ENCODE measurements at regions not wholly inside any gene's neighbourhood (a gene's known extent, or its start where the extent isn't known, plus 50 kb on each side); places are given as distances from the start of the nearest gene placed in this dataset.

- intact Hi-C loops (cut with micrococcal nuclease; ENCODE audit: unreplicated experiment): no loop called here
- 6% methylated on average over 4 of the region's 4 CpGs for WGBS (ENCODE audit: low lambda C conversion rate)
- ATAC-seq: no peak
- H4K20me1 ChIP-seq (ENCODE audit: insufficient read depth, low read length): no peaks in the 10 kb centered on the region
- peaks cover 1 to 22% of the 10 kb centered on the region in 2 experiments; a peak in 2 of 5 replicates for H3K27me3 ChIP-seq (ENCODE audit: control insufficient read depth in 1 of 2, insufficient read depth in 2 of 2, low read length in 2 of 2)
- no peaks in the 10 kb centered on the region for H3K4me1 ChIP-seq (ENCODE audit: insufficient read depth, low read length)
- CTCF ChIA-PET (ENCODE audit: low intra/inter-chr PET ratio, low total read pairs): no interaction called here
- H3K9me3 ChIP-seq (ENCODE audit: low read length): no peaks in the 10 kb centered on the region
- TF ChIP-seq, protein P1, sequence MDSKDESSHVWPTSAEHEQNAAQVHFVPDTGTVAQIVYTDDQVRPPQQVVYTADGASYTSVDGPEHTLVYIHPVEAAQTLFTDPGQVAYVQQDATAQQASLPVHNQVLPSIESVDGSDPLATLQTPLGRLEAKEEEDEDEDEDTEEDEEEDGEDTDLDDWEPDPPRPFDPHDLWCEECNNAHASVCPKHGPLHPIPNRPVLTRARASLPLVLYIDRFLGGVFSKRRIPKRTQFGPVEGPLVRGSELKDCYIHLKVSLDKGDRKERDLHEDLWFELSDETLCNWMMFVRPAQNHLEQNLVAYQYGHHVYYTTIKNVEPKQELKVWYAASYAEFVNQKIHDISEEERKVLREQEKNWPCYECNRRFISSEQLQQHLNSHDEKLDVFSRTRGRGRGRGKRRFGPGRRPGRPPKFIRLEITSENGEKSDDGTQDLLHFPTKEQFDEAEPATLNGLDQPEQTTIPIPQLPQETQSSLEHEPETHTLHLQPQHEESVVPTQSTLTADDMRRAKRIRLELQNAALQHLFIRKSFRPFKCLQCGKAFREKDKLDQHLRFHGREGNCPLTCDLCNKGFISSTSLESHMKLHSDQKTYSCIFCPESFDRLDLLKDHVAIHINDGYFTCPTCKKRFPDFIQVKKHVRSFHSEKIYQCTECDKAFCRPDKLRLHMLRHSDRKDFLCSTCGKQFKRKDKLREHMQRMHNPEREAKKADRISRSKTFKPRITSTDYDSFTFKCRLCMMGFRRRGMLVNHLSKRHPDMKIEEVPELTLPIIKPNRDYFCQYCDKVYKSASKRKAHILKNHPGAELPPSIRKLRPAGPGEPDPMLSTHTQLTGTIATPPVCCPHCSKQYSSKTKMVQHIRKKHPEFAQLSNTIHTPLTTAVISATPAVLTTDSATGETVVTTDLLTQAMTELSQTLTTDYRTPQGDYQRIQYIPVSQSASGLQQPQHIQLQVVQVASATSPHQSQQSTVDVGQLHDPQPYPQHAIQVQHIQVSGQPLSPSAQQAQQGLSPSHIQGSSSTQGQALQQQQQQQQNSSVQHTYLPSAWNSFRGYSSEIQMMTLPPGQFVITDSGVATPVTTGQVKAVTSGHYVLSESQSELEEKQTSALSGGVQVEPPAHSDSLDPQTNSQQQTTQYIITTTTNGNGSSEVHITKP (CRISPR knock-in tag; IDR thresholded peaks at IDR 0.05; ENCODE audit: low read depth): no peak
- TF ChIP-seq ZNF235 (CRISPR knock-in tag; IDR thresholded peaks at IDR 0.05; ENCODE audit: borderline replicate concordance) (no peak), ATRX (CRISPR knock-in tag; IDR thresholded peaks at IDR 0.05; ENCODE audit: borderline replicate concordance) (no peak)
- H3K79me2 ChIP-seq (ENCODE audit: insufficient read depth, low read length): no peaks in the 10 kb centered on the region
- H2AFZ ChIP-seq (ENCODE audit: low read length): no peak overlapping the region
- in situ Hi-C loops (cut with HindIII; ENCODE audit: extremely low pct_ligation_motif_present, low pct_unique_long_range_greater_than_20kb): no loop called here
- H3K9ac ChIP-seq (ENCODE audit: insufficient read depth, low read depth, low read length): no peak overlapping the region
- DNase-seq (ENCODE audit: low spot score): no peak
- no peak overlapping the region for H3K27ac ChIP-seq (ENCODE audit: extremely low read length, insufficient read depth, low read length)
- H3K36me3 ChIP-seq (replicated peaks in 1 of 2; ENCODE audit: control insufficient read depth in 1 of 2, insufficient read depth in 2 of 2, low read length in 2 of 2): no peaks in the 10 kb centered on the region
- no TSS peak for BruUV-seq (replicated peaks)
- POLR2A ChIA-PET: no interaction called here
- H3K4me2 ChIP-seq (ENCODE audit: low read depth, low read length): no peak overlapping the region
- no peak overlapping the region for H3K4me3 ChIP-seq (replicated peaks in 1 of 3; ENCODE audit: insufficient read depth in 1 of 3, low read depth in 2 of 3, low read length in 3 of 3)
- FAIRE-seq: no peak
These were observed 133.2 kb downstream of the SPATA19 start for GRCh38 chr11:133712051-133712560.

GRCh38 chr11:133711545-133711944 lies 133.8 kb downstream of the SPATA19 start:
- BruUV-seq (replicated peaks): no TSS peak
- ChIA-PET CTCF (ENCODE audit: low intra/inter-chr PET ratio, low total read pairs) (no interaction called here), POLR2A (no interaction called here)
- no peaks in the 10 kb centered on the region for H3K9me3 ChIP-seq (ENCODE audit: low read length)
- DNase-seq (ENCODE audit: low spot score): no peak
- intact Hi-C loops (cut with micrococcal nuclease; ENCODE audit: unreplicated experiment) (no loop called here), in situ Hi-C loops (cut with HindIII; ENCODE audit: extremely low pct_ligation_motif_present, low pct_unique_long_range_greater_than_20kb) (no loop called here)
- no peaks in the 10 kb centered on the region for H4K20me1 ChIP-seq (ENCODE audit: insufficient read depth, low read length)
- ATAC-seq: no peak
- WGBS (ENCODE audit: low lambda C conversion rate): 0% methylated on average over 4 of the region's 4 CpGs
- H3K27ac ChIP-seq (ENCODE audit: extremely low read length, insufficient read depth, low read length): no peak overlapping the region
- TF ChIP-seq SOX5 (CRISPR knock-in tag; IDR thresholded peaks at IDR 0.05; ENCODE audit: borderline replicate concordance): no peak
- no peak for TF ChIP-seq SNRNP70 (IDR thresholded peaks at IDR 0.05; ENCODE audit: low read depth, low read length)
- no peak for TF ChIP-seq PITX1 (CRISPR knock-in tag; IDR thresholded peaks at IDR 0.05)
- TF ChIP-seq ZNF34 (CRISPR knock-in tag; IDR thresholded peaks at IDR 0.05; ENCODE audit: borderline replicate concordance): no peak
- no peak for TF ChIP-seq MIER3 (CRISPR knock-in tag; IDR thresholded peaks at IDR 0.05; ENCODE audit: borderline replicate concordance)
- FAIRE-seq: no peak
- H2AFZ ChIP-seq (ENCODE audit: low read length): no peak overlapping the region
- no peaks in the 10 kb centered on the region for H3K79me2 ChIP-seq (ENCODE audit: insufficient read depth, low read length)
- H3K4me2 ChIP-seq (ENCODE audit: low read depth, low read length): no peak overlapping the region
- no peak overlapping the region for H3K4me3 ChIP-seq (replicated peaks in 1 of 3; ENCODE audit: insufficient read depth in 1 of 3, low read depth in 2 of 3, low read length in 3 of 3)
- H3K27me3 ChIP-seq (ENCODE audit: control insufficient read depth in 1 of 2, insufficient read depth in 2 of 2, low read length in 2 of 2): peaks cover 1 to 22% of the 10 kb centered on the region in 2 experiments; a peak in 2 of 5 replicates
- no peak overlapping the region for H3K9ac ChIP-seq (ENCODE audit: insufficient read depth, low read depth, low read length)
- no peaks in the 10 kb centered on the region for H3K36me3 ChIP-seq (replicated peaks in 1 of 2; ENCODE audit: control insufficient read depth in 1 of 2, insufficient read depth in 2 of 2, low read length in 2 of 2)
- H3K4me1 ChIP-seq (ENCODE audit: insufficient read depth, low read length): no peaks in the 10 kb centered on the region
